Upper lobe of left lung (tissue), 4 donors: ENCODE measurements at regions not wholly inside any gene's neighbourhood (a gene's known extent, or its start where the extent isn't known, plus 50 kb on each side); places are given as distances from the start of the nearest gene placed in this dataset.

Experiments used
- POLR2AphosphoS5 ChIP-seq, 2 donors: sonication (generic); formaldehyde crosslinking; IDR thresholded peaks; one replicate each; pipeline ENCODE4 v1.5.1; 2017; ENCODE audit warnings: antibody characterized with exemption in 2 of 2
- TF ChIP-seq, protein P1 (sequence below), 6 experiments: fragments of 450-650 bp in 4 of 6; fragments of 200-600 bp in 2 of 6; sonication (generic) in 2 of 6; IDR thresholded peaks; one replicate each; pipeline ENCODE4 v1.5.1; 2016 to 2019; ENCODE audit warnings: antibody characterized with exemption in 6 of 6

DNA sequence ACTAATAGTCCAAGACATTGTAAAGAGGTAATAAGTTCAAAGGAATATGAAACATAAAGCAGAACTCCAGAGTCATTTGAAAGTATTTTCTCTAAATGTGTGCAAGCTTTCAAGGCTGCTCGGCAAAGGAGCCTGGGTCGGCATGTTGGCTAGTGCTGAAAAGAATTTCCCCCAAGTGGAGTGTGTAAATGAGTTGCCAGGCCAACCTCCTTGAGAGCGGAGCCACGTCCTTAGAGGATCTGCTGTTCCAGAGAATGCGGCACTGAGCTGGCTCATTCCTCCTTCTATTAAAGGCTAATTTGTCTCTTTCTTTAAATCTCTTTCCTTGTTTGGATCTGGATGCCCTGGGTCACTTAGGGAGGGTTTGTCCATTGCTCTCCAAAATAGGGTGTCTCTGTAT is 127.5 kb downstream of the RDH14 start:
- TF ChIP-seq, protein P1, sequence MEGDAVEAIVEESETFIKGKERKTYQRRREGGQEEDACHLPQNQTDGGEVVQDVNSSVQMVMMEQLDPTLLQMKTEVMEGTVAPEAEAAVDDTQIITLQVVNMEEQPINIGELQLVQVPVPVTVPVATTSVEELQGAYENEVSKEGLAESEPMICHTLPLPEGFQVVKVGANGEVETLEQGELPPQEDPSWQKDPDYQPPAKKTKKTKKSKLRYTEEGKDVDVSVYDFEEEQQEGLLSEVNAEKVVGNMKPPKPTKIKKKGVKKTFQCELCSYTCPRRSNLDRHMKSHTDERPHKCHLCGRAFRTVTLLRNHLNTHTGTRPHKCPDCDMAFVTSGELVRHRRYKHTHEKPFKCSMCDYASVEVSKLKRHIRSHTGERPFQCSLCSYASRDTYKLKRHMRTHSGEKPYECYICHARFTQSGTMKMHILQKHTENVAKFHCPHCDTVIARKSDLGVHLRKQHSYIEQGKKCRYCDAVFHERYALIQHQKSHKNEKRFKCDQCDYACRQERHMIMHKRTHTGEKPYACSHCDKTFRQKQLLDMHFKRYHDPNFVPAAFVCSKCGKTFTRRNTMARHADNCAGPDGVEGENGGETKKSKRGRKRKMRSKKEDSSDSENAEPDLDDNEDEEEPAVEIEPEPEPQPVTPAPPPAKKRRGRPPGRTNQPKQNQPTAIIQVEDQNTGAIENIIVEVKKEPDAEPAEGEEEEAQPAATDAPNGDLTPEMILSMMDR (IDR thresholded peaks at IDR 0.05): no peak
- TF ChIP-seq POLR2AphosphoS5 (IDR thresholded peaks at IDR 0.05): no peak
